Gastrocnemius medialis (tissue), 4 donors: ENCODE measurements at regions not wholly inside any gene's neighbourhood (a gene's known extent, or its start where the extent isn't known, plus 50 kb on each side); places are given as distances from the start of the nearest gene placed in this dataset.

ENCODE experiments used
- CTCF ChIP-seq, 5 experiments: fragments of 450-650 bp in 3 of 5; fragments of 200-600 bp in 2 of 5; sonication (generic) in 2 of 5; IDR thresholded peaks in 4 of 5; conservative IDR thresholded peaks in 1 of 5; 1 replicate in 4 of 5; 2 replicates in 1 of 5; pipeline ENCODE4 v1.5.1; 2016 to 2019; ENCODE audit warnings: antibody characterized with exemption in 5 of 5, mild to moderate bottlenecking in 3 of 5, moderate library complexity in 3 of 5
- POLR2A ChIP-seq, 2 donors: fragments of 450-650 bp; IDR thresholded peaks; one replicate each; pipeline ENCODE4 v1.6.1; 2017; ENCODE audit warnings: antibody characterized with exemption in 2 of 2, mild to moderate bottlenecking in 2 of 2, moderate library complexity in 2 of 2

DNA sequence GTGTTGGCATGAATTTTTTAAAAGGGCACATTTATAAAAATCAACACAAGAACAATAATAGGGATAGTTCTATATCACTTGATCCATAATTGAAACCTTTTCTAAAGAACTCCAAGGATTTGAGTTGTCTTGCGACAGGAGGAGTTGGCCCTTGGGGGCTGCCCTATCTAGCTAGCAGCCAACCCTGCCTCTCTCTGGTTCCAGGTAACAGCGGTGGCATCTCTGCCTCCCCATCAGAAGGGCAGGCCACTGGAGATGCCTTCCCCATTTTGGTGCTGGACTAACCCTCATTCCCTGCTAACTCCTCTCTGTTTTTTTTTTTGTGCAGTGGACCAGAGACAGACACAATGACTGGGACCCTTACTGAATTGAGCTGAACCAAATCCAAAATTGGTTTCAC lies 393.0 kb downstream of the MED10 start:
- TF ChIP-seq POLR2A (IDR thresholded peaks at IDR 0.05) = no peak
- TF ChIP-seq CTCF (IDR thresholded peaks at IDR 0.05 in 4 of 5, conservative IDR thresholded peaks at IDR 0.05 in 1 of 5) = no peak
